SU-DHL-6 (cell line): ENCODE measurements at regions not wholly inside any gene's neighbourhood (a gene's known extent, or its start where the extent isn't known, plus 50 kb on each side); places are given as distances from the start of the nearest gene placed in this dataset.

Experiments used
- H2AFZ ChIP-seq: fragments of 200-600 bp; sonication (generic); 2 replicates; pipeline ENCODE4 v1.6.1; 2014; ENCODE audit warnings: low read depth, mild to moderate bottlenecking, moderate library complexity, mixed read lengths, antibody characterized with exemption, low read length; ENCODE audit not compliant: severe bottlenecking
- H3F3A ChIP-seq: fragments of 200-600 bp; shearing (Covaris generic); 2 replicates; pipeline ENCODE4 v1.6.0; 2016; ENCODE audit warnings: antibody characterized with exemption, mild to moderate bottlenecking; ENCODE audit not compliant: insufficient read depth
- H3K27ac ChIP-seq: fragments of 200-600 bp; sonication (generic); 2 replicates; pipeline ENCODE4 v1.5.1; 2016; ENCODE audit warnings: low read depth, mild to moderate bottlenecking, low read length, moderate library complexity, mixed read lengths
- H3K27me3 ChIP-seq: fragments of 200-600 bp; sonication (generic), shearing (Covaris generic); 2 replicates; pipeline ENCODE4 v1.6.0; 2014; ENCODE audit warnings: mild to moderate bottlenecking, low read length
- H3K36me3 ChIP-seq: fragments of 200-600 bp; sonication (generic); 2 replicates; pipeline ENCODE4 v1.6.1; 2014; ENCODE audit warnings: mild to moderate bottlenecking, low read length, mixed read lengths
- H3K4me2 ChIP-seq: fragments of 300-600, 200-600 bp; shearing (Covaris generic), sonication (generic); 2 replicates; pipeline ENCODE4 v1.6.0; 2014; ENCODE audit warnings: low read length, low read depth, mild to moderate bottlenecking; ENCODE audit not compliant: poor library complexity, severe bottlenecking
- H3K4me3 ChIP-seq: fragments of 200-600 bp; sonication (generic); 2 replicates; pipeline ENCODE4 v1.5.1; 2014; ENCODE audit warnings: antibody characterized with exemption, low read length, mild to moderate bottlenecking, mixed read lengths; ENCODE audit not compliant: insufficient read depth, poor library complexity, severe bottlenecking
- H3K79me2 ChIP-seq: fragments of 200-600 bp; sonication (generic); 2 replicates; pipeline ENCODE4 v1.6.1; 2014; ENCODE audit warnings: mild to moderate bottlenecking, low read length, moderate library complexity; ENCODE audit not compliant: insufficient read depth
- H3K9ac ChIP-seq: fragments of 200-600 bp; sonication (generic); 2 replicates; pipeline ENCODE4 v1.7.0; 2014; ENCODE audit warnings: mild to moderate bottlenecking, low read length
- H3K9me2 ChIP-seq: fragments of 200-600 bp; sonication (generic); replicated peaks from 2 replicates; pipeline ENCODE4 v1.6.1; 2014; ENCODE audit warnings: low read length; ENCODE audit not compliant: insufficient read depth
- H3K9me3 ChIP-seq: fragments of 200-600 bp; sonication (generic); 2 replicates; pipeline ENCODE4 v1.6.1; 2014; ENCODE audit warnings: low read length, mixed read lengths; ENCODE audit not compliant: insufficient read depth
- H4K20me1 ChIP-seq: fragments of 200-600 bp; sonication (generic); 2 replicates; pipeline ENCODE4 v1.6.1; 2014; ENCODE audit warnings: low read depth, mild to moderate bottlenecking, antibody characterized with exemption, low read length, moderate library complexity, mixed read lengths
- CTCF ChIP-seq: fragments of 200-600 bp; sonication (generic); IDR thresholded peaks from one replicate; pipeline ENCODE4 v1.5.1; 2017; ENCODE audit warnings: antibody characterized with exemption, mild to moderate bottlenecking, low read length, moderate library complexity; ENCODE audit not compliant: insufficient read depth, poor library complexity, severe bottlenecking
- EZH2phosphoT487 ChIP-seq: fragments of 200-600 bp; sonication (generic), shearing (Covaris generic); conservative IDR thresholded peaks from 2 replicates; pipeline ENCODE4 v1.6.1; 2018; ENCODE audit warnings: mild to moderate bottlenecking, antibody characterized with exemption, low read length, moderate library complexity, mixed read lengths

GRCh38 chr20:11371831-11372230, 545.9 kb upstream of the BTBD3 start:
- Histone ChIP-seq H3K79me2 (no peaks in the 10 kb centered on the region), H2AFZ (no peak overlapping the region), H3K9me2 (no peaks in the 10 kb centered on the region), H3K27me3 (no peaks in the 10 kb centered on the region), H3K4me3 (no peak overlapping the region), H3K27ac (no peak overlapping the region), H4K20me1 (no peaks in the 10 kb centered on the region), H3K9me3 (no peaks in the 10 kb centered on the region), H3F3A (no peaks in the 10 kb centered on the region), H3K4me2 (no peak overlapping the region), H3K36me3 (no peaks in the 10 kb centered on the region), H3K9ac (no peak overlapping the region)
- TF ChIP-seq CTCF (no peak), EZH2phosphoT487 (no peak)

GRCh38 chr20:11372876-11373790, 544.6 kb upstream of the BTBD3 start:
- H3K27me3 ChIP-seq: no peaks in the 10 kb centered on the region
- no peak overlapping the region for H3K4me3 ChIP-seq
- H3K79me2 ChIP-seq: no peaks in the 10 kb centered on the region
- no peaks in the 10 kb centered on the region for H3F3A ChIP-seq
- no peaks in the 10 kb centered on the region for H4K20me1 ChIP-seq
- H3K9ac ChIP-seq: no peak overlapping the region
- TF ChIP-seq CTCF (no peak), EZH2phosphoT487 (no peak)
- no peaks in the 10 kb centered on the region for H3K9me3 ChIP-seq
- no peak overlapping the region for H2AFZ ChIP-seq
- no peak overlapping the region for H3K4me2 ChIP-seq
- H3K27ac ChIP-seq: no peak overlapping the region
- H3K9me2 ChIP-seq: no peaks in the 10 kb centered on the region
- no peaks in the 10 kb centered on the region for H3K36me3 ChIP-seq

GRCh38 chr20:11375335-11375734, 542.4 kb upstream of the BTBD3 start:
- H3F3A ChIP-seq: no peaks in the 10 kb centered on the region
- H3K9me2 ChIP-seq: no peaks in the 10 kb centered on the region
- no peak overlapping the region for H2AFZ ChIP-seq
- no peaks in the 10 kb centered on the region for H3K27me3 ChIP-seq
- no peak overlapping the region for H3K4me2 ChIP-seq
- H3K9me3 ChIP-seq: no peaks in the 10 kb centered on the region
- H3K36me3 ChIP-seq: no peaks in the 10 kb centered on the region
- no peaks in the 10 kb centered on the region for H3K79me2 ChIP-seq
- no peak overlapping the region for H3K9ac ChIP-seq
- TF ChIP-seq CTCF (no peak), EZH2phosphoT487 (no peak)
- H3K4me3 ChIP-seq: no peak overlapping the region
- no peaks in the 10 kb centered on the region for H4K20me1 ChIP-seq
- H3K27ac ChIP-seq: no peak overlapping the region
